Loucy (cell line): ENCODE measurements at regions not wholly inside any gene's neighbourhood (a gene's known extent, or its start where the extent isn't known, plus 50 kb on each side); places are given as distances from the start of the nearest gene placed in this dataset.
A peak's percentile ranks its signal among the peaks of the same experiment; 100 is the strongest.
"Not testable (repeated sequence)": the region's sequence is repeated elsewhere in the genome, so short reads cannot be mapped to it uniquely, and the experiment has no call there.

Source experiments
- H2AFZ ChIP-seq: fragments of 200-600 bp; sonication (generic); 2 replicates; pipeline ENCODE4 v1.6.0; 2016; ENCODE audit warnings: antibody characterized with exemption, mild to moderate bottlenecking, low read length, moderate library complexity
- H3F3A ChIP-seq: fragments of 200-600 bp; 2 replicates; pipeline ENCODE4 v1.6.0; 2016; ENCODE audit warnings: antibody characterized with exemption, low read depth, mild to moderate bottlenecking
- H3K27me3 ChIP-seq: fragments of 200-600 bp; sonication (generic); 2 replicates; pipeline ENCODE4 v1.6.1; 2014; ENCODE audit warnings: low read length, mild to moderate bottlenecking; ENCODE audit not compliant: insufficient read depth, poor library complexity, severe bottlenecking
- H3K36me3 ChIP-seq: fragments of 200-600 bp; sonication (generic); 2 replicates; pipeline ENCODE4 v1.6.1; 2016; ENCODE audit warnings: low read length; ENCODE audit not compliant: insufficient read depth
- H3K4me1 ChIP-seq: fragments of 200-600 bp; sonication (generic); 2 replicates; pipeline ENCODE4 v1.5.1; 2014; ENCODE audit warnings: low read length, mild to moderate bottlenecking; ENCODE audit not compliant: insufficient read depth, poor library complexity, severe bottlenecking
- H3K4me2 ChIP-seq: fragments of 200-600 bp; sonication (generic); 2 replicates; pipeline ENCODE4 v1.6.0; 2014; ENCODE audit warnings: antibody characterized with exemption, low read length, low read depth, mild to moderate bottlenecking; ENCODE audit not compliant: poor library complexity, severe bottlenecking
- H3K4me3 ChIP-seq: fragments of 200-600 bp; sonication (generic); 2 replicates; pipeline ENCODE4 v1.5.1; 2014; ENCODE audit warnings: low read length, mild to moderate bottlenecking, mixed read lengths; ENCODE audit not compliant: poor library complexity, severe bottlenecking
- H3K79me2 ChIP-seq: fragments of 200-600 bp; sonication (generic); 2 replicates; pipeline ENCODE4 v1.6.1; 2014; ENCODE audit warnings: low read length; ENCODE audit not compliant: insufficient read depth
- H3K9ac ChIP-seq: fragments of 200-600 bp; sonication (generic); 2 replicates; pipeline ENCODE4 v1.6.0; 2014; ENCODE audit warnings: mild to moderate bottlenecking, low read depth, low read length, moderate library complexity; ENCODE audit not compliant: poor library complexity, severe bottlenecking
- H3K9me2 ChIP-seq: fragments of 200-600 bp; sonication (generic); replicated peaks from 2 replicates; pipeline ENCODE4 v1.6.1; 2016; ENCODE audit warnings: low read depth, low read length, mixed read lengths
- H3K9me3 ChIP-seq: fragments of 200-600 bp; sonication (generic); 2 replicates; pipeline ENCODE4 v1.6.1; 2014; ENCODE audit warnings: mild to moderate bottlenecking, antibody characterized with exemption, low read length, low read depth; ENCODE audit not compliant: insufficient read depth
- H4K20me1 ChIP-seq: fragments of 200-600 bp; sonication (generic); 2 replicates; pipeline ENCODE4 v1.6.0; 2014; ENCODE audit warnings: antibody characterized with exemption, low read length, mild to moderate bottlenecking; ENCODE audit not compliant: insufficient read depth, poor library complexity, severe bottlenecking
- CTCF ChIP-seq: fragments of 200-600 bp; sonication (generic); conservative IDR thresholded peaks from 2 replicates; pipeline ENCODE4 v1.5.1; 2014; ENCODE audit warnings: mild to moderate bottlenecking, antibody characterized with exemption, low read length
- EZH2phosphoT487 ChIP-seq: fragments of 200-600 bp; IDR thresholded peaks from 2 replicates; pipeline ENCODE4 v1.6.1; 2018; ENCODE audit warnings: antibody characterized with exemption, mild to moderate bottlenecking, moderate library complexity, borderline replicate concordance

DNA sequence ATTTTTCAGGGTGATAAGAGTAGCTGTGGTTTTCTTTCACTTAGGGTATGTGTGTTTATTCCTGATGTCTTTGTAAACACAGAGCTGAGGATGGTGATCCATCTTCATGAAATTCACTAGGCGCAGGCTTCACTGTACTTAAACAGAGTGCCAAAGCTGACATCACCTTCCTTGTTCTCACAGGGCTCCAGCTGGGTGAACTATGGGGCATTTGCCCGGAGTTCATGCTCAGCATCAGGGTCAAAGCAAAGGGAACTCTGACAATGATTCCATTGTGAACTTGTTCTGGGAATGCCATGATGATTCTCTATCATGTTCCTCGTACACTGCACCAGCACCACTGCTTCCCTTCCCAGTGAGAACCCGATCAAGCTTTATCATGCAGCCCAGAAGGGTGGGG, 184.8 kb upstream of the P2RY1 start:
- Histone ChIP-seq H4K20me1 (no peaks in the 10 kb centered on the region), H3K4me1 (peaks cover 34% of the 10 kb centered on the region), H3K9me3 (no peaks in the 10 kb centered on the region), H3F3A (no peaks in the 10 kb centered on the region), H3K36me3 (no peaks in the 10 kb centered on the region), H3K4me3 (no peak overlapping the region), H3K79me2 (no peaks in the 10 kb centered on the region), H3K9me2 (no peaks in the 10 kb centered on the region), H3K4me2 (peak overlapping the region; percentile 51), H3K27me3 (no peaks in the 10 kb centered on the region), H2AFZ (peak overlapping the region; percentile 71), H3K9ac (no peak overlapping the region)
- no peak for TF ChIP-seq EZH2phosphoT487
- no peak for TF ChIP-seq CTCF

DNA sequence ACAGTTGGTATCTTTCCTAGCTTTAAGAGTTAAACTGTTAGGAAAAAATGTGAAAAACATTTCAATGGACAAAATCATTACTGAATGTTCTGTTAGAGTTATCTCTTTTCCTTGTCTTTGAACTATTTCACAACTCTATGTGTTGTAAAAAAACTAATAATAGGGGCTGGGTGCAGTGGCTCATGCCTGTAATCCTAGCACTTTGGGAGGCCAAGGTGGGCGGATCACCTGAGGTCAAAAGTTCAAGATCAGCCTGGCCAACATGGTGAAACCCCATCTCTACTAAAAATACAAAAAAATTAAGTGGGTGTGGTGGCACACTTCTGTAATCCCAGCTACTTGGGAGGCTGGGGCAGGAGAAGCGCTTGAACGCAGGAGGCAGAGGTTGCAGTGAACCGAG, 184.0 kb upstream of the P2RY1 start:
- not testable (repeated sequence) for H3K4me2 ChIP-seq, H3K36me3 ChIP-seq, H4K20me1 ChIP-seq, H3K9me3 ChIP-seq, H3K79me2 ChIP-seq, H3K9me2 ChIP-seq, H3K27me3 ChIP-seq, H2AFZ ChIP-seq, H3K4me3 ChIP-seq, H3K9ac ChIP-seq, H3F3A ChIP-seq
- peaks cover 36% of the 10 kb centered on the region for H3K4me1 ChIP-seq

DNA sequence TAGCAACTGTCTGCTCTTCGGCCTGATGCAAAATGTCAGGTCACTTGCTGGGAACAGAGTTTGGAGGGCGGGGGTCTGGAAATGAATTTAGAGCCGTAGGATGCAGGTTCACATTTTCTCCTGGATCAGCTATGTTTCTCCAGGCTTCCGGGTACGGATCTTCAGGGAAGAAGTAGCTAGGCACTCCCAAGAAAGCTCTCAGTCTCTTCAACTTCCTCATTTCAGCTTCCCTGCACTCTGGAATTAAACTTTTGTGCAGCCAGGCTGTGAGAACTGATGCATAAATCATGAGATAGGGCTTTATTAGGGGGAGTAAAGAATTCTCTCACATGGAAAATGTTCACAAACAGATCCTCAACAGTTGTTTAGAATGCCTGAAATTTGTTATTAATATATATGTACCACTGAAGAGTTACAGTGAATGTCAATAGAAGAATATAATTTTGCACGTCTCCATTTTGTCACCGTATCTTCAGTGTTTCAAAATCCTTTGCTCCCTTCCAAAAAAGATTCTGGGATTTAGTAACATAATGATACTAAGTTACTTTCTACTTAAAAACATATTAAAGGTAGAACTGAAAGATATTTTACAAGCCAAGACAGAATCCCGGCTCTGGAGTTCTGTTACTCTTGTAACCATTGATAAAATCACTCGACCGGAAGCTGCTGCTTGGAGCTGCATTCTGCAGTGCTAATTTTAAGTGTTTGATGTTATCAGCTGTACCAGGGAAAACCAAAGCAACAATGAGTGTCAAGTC, 178.5 kb upstream of the P2RY1 start:
- TF ChIP-seq EZH2phosphoT487: no peak
- no peak for TF ChIP-seq CTCF
- H3K27me3 ChIP-seq: no peaks in the 10 kb centered on the region
- no peaks in the 10 kb centered on the region for H4K20me1 ChIP-seq
- H3K4me2 ChIP-seq: peak overlapping the region; percentile 70
- peak overlapping the region; percentile 43 for H3K4me3 ChIP-seq
- peak overlapping the region; percentile 37; the same call in 1 of the 2 replicates for H2AFZ ChIP-seq
- peaks cover 30% of the 10 kb centered on the region for H3K4me1 ChIP-seq
- H3K36me3 ChIP-seq: no peaks in the 10 kb centered on the region
- H3K9me2 ChIP-seq: no peaks in the 10 kb centered on the region
- H3K9ac ChIP-seq: peak overlapping the region; percentile 23
- no peaks in the 10 kb centered on the region for H3K79me2 ChIP-seq
- 0 out of 2 replicates have a peak, but pooled peaks cover 2% of the 10 kb centered on the region for H3K9me3 ChIP-seq
- H3F3A ChIP-seq: no peaks in the 10 kb centered on the region

GRCh38 chr3:152656972-152657355, 178.0 kb upstream of the P2RY1 start:
- no peaks in the 10 kb centered on the region for H3K27me3 ChIP-seq
- H3K9me3 ChIP-seq: peaks cover 2% of the 10 kb centered on the region; the same call in 1 of the 2 replicates
- H3K4me3 ChIP-seq: peak overlapping the region; percentile 43
- H2AFZ ChIP-seq: no peak overlapping the region
- H3K9me2 ChIP-seq: no peaks in the 10 kb centered on the region
- TF ChIP-seq CTCF: no peak
- no peak for TF ChIP-seq EZH2phosphoT487
- H3K9ac ChIP-seq: peak overlapping the region; percentile 8
- H3K4me1 ChIP-seq: peaks cover 30% of the 10 kb centered on the region
- H3K4me2 ChIP-seq: peak overlapping the region; percentile 70
- H4K20me1 ChIP-seq: no peaks in the 10 kb centered on the region
- no peaks in the 10 kb centered on the region for H3K36me3 ChIP-seq
- no peaks in the 10 kb centered on the region for H3K79me2 ChIP-seq
- H3F3A ChIP-seq: no peaks in the 10 kb centered on the region
